HUES64 (cell line): ENCODE measurements at regions not wholly inside any gene's neighbourhood (a gene's known extent, or its start where the extent isn't known, plus 50 kb on each side); places are given as distances from the start of the nearest gene placed in this dataset.

ENCODE experiments used
- H3K27ac ChIP-seq: 2 replicates; pipeline ENCODE4 v1.7.0; 2013; ENCODE audit warnings: low read depth, low read length, inconsistent platforms
- H3K27me3 ChIP-seq: 2 replicates; pipeline ENCODE4 v1.6.1; 2013; ENCODE audit warnings: mild to moderate bottlenecking, low read length; ENCODE audit not compliant: insufficient read depth
- H3K36me3 ChIP-seq: 2 replicates; pipeline ENCODE4 v1.6.1; 2013; ENCODE audit warnings: mild to moderate bottlenecking, low read length; ENCODE audit not compliant: insufficient read depth
- H3K4me1 ChIP-seq: 2 replicates; pipeline ENCODE4 v1.6.1; 2013; ENCODE audit warnings: mild to moderate bottlenecking, low read length, moderate library complexity; ENCODE audit not compliant: insufficient read depth
- H3K4me3 ChIP-seq: 2 replicates; pipeline ENCODE4 v1.5.1; 2013; ENCODE audit warnings: mild to moderate bottlenecking, low read length, moderate library complexity
- H3K9ac ChIP-seq: 2 replicates; pipeline ENCODE4 v1.6.1; 2013; ENCODE audit warnings: mild to moderate bottlenecking, low read depth, low read length
- H3K9me3 ChIP-seq: 2 replicates; pipeline ENCODE4 v1.6.1; 2013; ENCODE audit warnings: low read depth, low read length; ENCODE audit not compliant: insufficient read depth
- WGBS: fragments of 150-250, 120-280 bp; methylation state at CpG from one replicate; pipeline ENCODE4 v1.1.7; 2013; ENCODE audit warnings: missing lambda C conversion rate; 5-methylcytosine and 5-hydroxymethylcytosine counted together

- Histone ChIP-seq H3K27ac (no peak overlapping the region), H3K4me1 (no peaks in the 10 kb centered on the region), H3K27me3 (no peaks in the 10 kb centered on the region), H3K4me3 (no peak overlapping the region), H3K9me3 (no peaks in the 10 kb centered on the region), H3K36me3 (no peaks in the 10 kb centered on the region), H3K9ac (no peak overlapping the region)
- 93% methylated on average over 5 of the region's 5 CpGs for WGBS
Observed at GRCh38 chrX:13254076-13254785, 65.6 kb downstream of the ATXN3L start.

GRCh38 chrX:13253223-13253622 is 66.6 kb downstream of the ATXN3L start:
- Histone ChIP-seq H3K4me3 (no peak overlapping the region), H3K36me3 (no peaks in the 10 kb centered on the region), H3K27ac (no peak overlapping the region), H3K9me3 (no peaks in the 10 kb centered on the region), H3K9ac (no peak overlapping the region), H3K27me3 (no peaks in the 10 kb centered on the region), H3K4me1 (no peaks in the 10 kb centered on the region)
- WGBS: 90% methylated on average over 3 of the region's 3 CpGs

- WGBS: 94% methylated on average over 4 of the region's 4 CpGs
- no peaks in the 10 kb centered on the region for H3K9me3 ChIP-seq
- no peak overlapping the region for H3K9ac ChIP-seq
- no peak overlapping the region for H3K27ac ChIP-seq
- no peak overlapping the region for H3K4me3 ChIP-seq
- no peaks in the 10 kb centered on the region for H3K27me3 ChIP-seq
- H3K36me3 ChIP-seq: no peaks in the 10 kb centered on the region
- no peaks in the 10 kb centered on the region for H3K4me1 ChIP-seq
Observed at GRCh38 chrX:13252726-13253125, 67.1 kb downstream of the ATXN3L start.

GRCh38 chrX:13250826-13251580 is 68.8 kb downstream of the ATXN3L start:
- Histone ChIP-seq H3K9me3 (no peaks in the 10 kb centered on the region), H3K9ac (no peak overlapping the region), H3K27ac (no peak overlapping the region), H3K27me3 (no peaks in the 10 kb centered on the region), H3K4me3 (no peak overlapping the region), H3K36me3 (no peaks in the 10 kb centered on the region), H3K4me1 (no peaks in the 10 kb centered on the region)
- WGBS: 92% methylated on average over 7 of the region's 7 CpGs

GRCh38 chrX:13248867-13249486 is 70.9 kb downstream of the ATXN3L start:
- H3K4me3 ChIP-seq: no peak overlapping the region
- no peaks in the 10 kb centered on the region for H3K36me3 ChIP-seq
- no peak overlapping the region for H3K9ac ChIP-seq
- H3K9me3 ChIP-seq: no peaks in the 10 kb centered on the region
- H3K27ac ChIP-seq: no peak overlapping the region
- H3K4me1 ChIP-seq: no peaks in the 10 kb centered on the region
- no peaks in the 10 kb centered on the region for H3K27me3 ChIP-seq
- WGBS: 89% methylated on average over 8 of the region's 9 CpGs

- Histone ChIP-seq H3K9ac (no peak overlapping the region), H3K27me3 (no peaks in the 10 kb centered on the region), H3K27ac (no peak overlapping the region), H3K36me3 (no peaks in the 10 kb centered on the region), H3K9me3 (no peaks in the 10 kb centered on the region), H3K4me3 (no peak overlapping the region), H3K4me1 (no peaks in the 10 kb centered on the region)
- WGBS: 81% methylated on average over 5 of the region's 5 CpGs
Observed at GRCh38 chrX:13239272-13239671, 80.6 kb downstream of the ATXN3L start.

GRCh38 chrX:13235930-13236329 is 83.9 kb downstream of the ATXN3L start:
- Histone ChIP-seq H3K4me1 (no peaks in the 10 kb centered on the region), H3K27me3 (no peaks in the 10 kb centered on the region), H3K36me3 (no peaks in the 10 kb centered on the region), H3K9ac (no peak overlapping the region), H3K27ac (no peak overlapping the region), H3K9me3 (no peaks in the 10 kb centered on the region), H3K4me3 (no peak overlapping the region)
- 100% methylated on average over 1 of the region's 1 CpG for WGBS

GRCh38 chrX:13232484-13232883 is 87.4 kb downstream of the ATXN3L start:
- H3K4me1 ChIP-seq: no peaks in the 10 kb centered on the region
- no peaks in the 10 kb centered on the region for H3K36me3 ChIP-seq
- H3K9ac ChIP-seq: no peak overlapping the region
- H3K27me3 ChIP-seq: no peaks in the 10 kb centered on the region
- no peaks in the 10 kb centered on the region for H3K9me3 ChIP-seq
- no peak overlapping the region for H3K4me3 ChIP-seq
- no peak overlapping the region for H3K27ac ChIP-seq

- H3K27me3 ChIP-seq: no peaks in the 10 kb centered on the region
- no peak overlapping the region for H3K4me3 ChIP-seq
- H3K4me1 ChIP-seq: 0 out of 2 replicates have a peak, but pooled peaks cover under 1% of the 10 kb centered on the region
- H3K36me3 ChIP-seq: no peaks in the 10 kb centered on the region
- H3K27ac ChIP-seq: no peak overlapping the region
- no peaks in the 10 kb centered on the region for H3K9me3 ChIP-seq
- H3K9ac ChIP-seq: no peak overlapping the region
Observed at GRCh38 chrX:13226214-13226613, 93.6 kb downstream of the ATXN3L start.

- WGBS: 89% methylated on average over 1 of the region's 2 CpGs
- H3K27ac ChIP-seq: no peak overlapping the region
- H3K27me3 ChIP-seq: no peaks in the 10 kb centered on the region
- peaks cover 13% of the 10 kb centered on the region; the same call in 1 of the 2 replicates for H3K4me1 ChIP-seq
- H3K36me3 ChIP-seq: no peaks in the 10 kb centered on the region
- H3K9me3 ChIP-seq: no peaks in the 10 kb centered on the region
- H3K9ac ChIP-seq: no peak overlapping the region
- no peak overlapping the region for H3K4me3 ChIP-seq
Observed at GRCh38 chrX:13223868-13224567, 95.8 kb downstream of the ATXN3L start.

- Histone ChIP-seq H3K9ac (no peak overlapping the region), H3K27me3 (no peaks in the 10 kb centered on the region), H3K9me3 (no peaks in the 10 kb centered on the region), H3K27ac (no peak overlapping the region), H3K36me3 (no peaks in the 10 kb centered on the region), H3K4me1 (peaks cover 13% of the 10 kb centered on the region; the same call in 1 of the 2 replicates), H3K4me3 (no peak overlapping the region)
- WGBS: 50% methylated on average over 4 of the region's 4 CpGs
Observed at GRCh38 chrX:13220916-13221315, 98.9 kb downstream of the ATXN3L start.
